ENCODE measurements at regions not wholly inside any gene's neighbourhood (a gene's known extent, or its start where the extent isn't known, plus 50 kb on each side); places are given as distances from the start of the nearest gene placed in this dataset.

DNA sequence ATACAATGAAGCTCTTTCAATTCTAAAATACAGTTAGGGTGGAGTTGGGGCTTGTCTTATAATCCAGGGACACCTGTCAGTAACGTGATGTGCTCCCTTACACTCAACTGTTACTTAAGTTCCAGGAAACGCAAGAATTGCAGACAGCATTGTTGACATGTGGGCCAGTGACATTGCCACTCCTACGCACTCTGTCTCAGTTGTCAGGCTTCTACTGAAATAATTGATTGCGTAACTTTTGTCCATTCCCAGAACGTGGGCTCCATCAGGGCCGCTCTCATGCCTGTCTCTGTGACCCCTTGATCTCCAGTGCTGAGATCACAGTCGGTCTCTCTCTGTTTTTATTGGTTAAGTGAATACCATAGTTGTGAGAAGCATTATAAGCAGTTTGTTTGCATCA is 487.8 kb downstream of the GALR1 start:
- TF ChIP-seq EZH2 (IDR thresholded peaks at IDR 0.05; ENCODE audit: insufficient read depth, poor library complexity, severe bottlenecking), result no peak
- TF ChIP-seq EZH2phosphoT487 (IDR thresholded peaks at IDR 0.05; ENCODE audit: insufficient read depth, low read depth), result no peak
